ENCODE measurements at regions not wholly inside any gene's neighbourhood (a gene's known extent, or its start where the extent isn't known, plus 50 kb on each side); places are given as distances from the start of the nearest gene placed in this dataset.
"Not testable (repeated sequence)": the region's sequence is repeated elsewhere in the genome, so short reads cannot be mapped to it uniquely, and the experiment has no call there.

- no peak for DNase-seq
Observed at GRCh38 chr7:131844369-131844768, 287.9 kb upstream of the PODXL start.

- no peak for DNase-seq
Observed at GRCh38 chr7:131843898-131844331, 287.5 kb upstream of the PODXL start.

- DNase-seq = no peak
Observed at GRCh38 chr7:131839967-131840690, 283.7 kb upstream of the PODXL start.

- no peak for DNase-seq
Observed at GRCh38 chr7:131836733-131837132, 280.3 kb upstream of the PODXL start.

GRCh38 chr7:131835141-131835540 is 278.7 kb upstream of the PODXL start:
- DNase-seq = no peak

- no peak for DNase-seq
Observed at GRCh38 chr7:131830681-131831080, 274.3 kb upstream of the PODXL start.

GRCh38 chr7:131829947-131830558 is 273.6 kb upstream of the PODXL start:
- DNase-seq = no peak

GRCh38 chr7:131827421-131827820 is 271.0 kb upstream of the PODXL start:
- DNase-seq = no peak

GRCh38 chr7:131826960-131827359 is 270.5 kb upstream of the PODXL start:
- DNase-seq = no peak

GRCh38 chr7:131823961-131824440 is 267.6 kb upstream of the PODXL start:
- not testable (repeated sequence) for DNase-seq

- no peak for DNase-seq
Observed at GRCh38 chr7:131819891-131820290, 263.5 kb upstream of the PODXL start.

GRCh38 chr7:131816391-131817007 is 260.1 kb upstream of the PODXL start:
- no peak for DNase-seq

- DNase-seq = no peak
Observed at GRCh38 chr7:131808736-131809135, 252.3 kb upstream of the PODXL start.

- not testable (repeated sequence) for DNase-seq
Observed at GRCh38 chr7:131808156-131808555, 251.7 kb upstream of the PODXL start.

GRCh38 chr7:131803816-131804215 is 247.4 kb upstream of the PODXL start:
- no peak for DNase-seq

GRCh38 chr7:131802195-131802864 is 245.9 kb upstream of the PODXL start:
- DNase-seq = no peak

GRCh38 chr7:131800531-131800930 is 244.1 kb upstream of the PODXL start:
- no peak for DNase-seq

- no peak for DNase-seq
Observed at GRCh38 chr7:131800008-131800407, 243.6 kb upstream of the PODXL start.

GRCh38 chr7:131797841-131798240 is 241.4 kb upstream of the PODXL start:
- no peak for DNase-seq

- no peak for DNase-seq
Observed at GRCh38 chr7:131795400-131795799, 239.0 kb upstream of the PODXL start.

GRCh38 chr7:131792311-131792710 is 235.9 kb upstream of the PODXL start:
- DNase-seq = no peak

- DNase-seq = no peak
Observed at GRCh38 chr7:131787101-131787500, 230.7 kb upstream of the PODXL start.

- DNase-seq = no peak
Observed at GRCh38 chr7:131786204-131786603, 229.8 kb upstream of the PODXL start.

- DNase-seq = no peak
Observed at GRCh38 chr7:131778601-131779000, 222.2 kb upstream of the PODXL start.
